Effector memory CD8-positive, alpha-beta T cell (primary cell): ENCODE measurements at regions not wholly inside any gene's neighbourhood (a gene's known extent, or its start where the extent isn't known, plus 50 kb on each side); places are given as distances from the start of the nearest gene placed in this dataset.
"Not testable (repeated sequence)": the region's sequence is repeated elsewhere in the genome, so short reads cannot be mapped to it uniquely, and the experiment has no call there.

Experiments used
- ATAC-seq: fragments of 150-1000 bp; cut with Tn5 transposase; replicated peaks from 2 replicates; pipeline ENCODE4 v1.10.0; 2021; ENCODE audit warnings: mild to moderate bottlenecking, moderate library complexity
- DNase-seq, 3 experiments: peaks; one replicate each; pipeline ENCODE4 v3.0.0; 2021
- H3K27ac Mint-ChIP-seq, 2 donors: one replicate each; pipeline ENCODE4 v1.8.0; 2022; ENCODE audit warnings: mild to moderate bottlenecking in 2 of 2, mixed read lengths in 2 of 2, moderate library complexity in 2 of 2
- H3K27me3 Mint-ChIP-seq, 2 donors: one replicate each; pipeline ENCODE4 v1.8.0; 2022; ENCODE audit warnings: mixed read lengths in 2 of 2
- H3K36me3 Mint-ChIP-seq: one replicate; pipeline ENCODE4 v1.8.0; 2022; ENCODE audit warnings: mild to moderate bottlenecking, moderate library complexity, mixed read lengths; ENCODE audit not compliant: insufficient read depth
- H3K4me1 Mint-ChIP-seq, 2 donors: one replicate each; pipeline ENCODE4 v1.8.0; 2022; ENCODE audit warnings: low read depth in 2 of 2, mixed read lengths in 2 of 2
- H3K4me3 Mint-ChIP-seq, 2 donors: one replicate each; pipeline ENCODE4 v1.8.0; 2022; ENCODE audit warnings: mild to moderate bottlenecking in 2 of 2, mixed read lengths in 2 of 2, moderate library complexity in 2 of 2
- H3K9me3 Mint-ChIP-seq, 2 donors: one replicate each; pipeline ENCODE4 v1.8.0; 2022; ENCODE audit warnings: mixed read lengths in 2 of 2

DNA sequence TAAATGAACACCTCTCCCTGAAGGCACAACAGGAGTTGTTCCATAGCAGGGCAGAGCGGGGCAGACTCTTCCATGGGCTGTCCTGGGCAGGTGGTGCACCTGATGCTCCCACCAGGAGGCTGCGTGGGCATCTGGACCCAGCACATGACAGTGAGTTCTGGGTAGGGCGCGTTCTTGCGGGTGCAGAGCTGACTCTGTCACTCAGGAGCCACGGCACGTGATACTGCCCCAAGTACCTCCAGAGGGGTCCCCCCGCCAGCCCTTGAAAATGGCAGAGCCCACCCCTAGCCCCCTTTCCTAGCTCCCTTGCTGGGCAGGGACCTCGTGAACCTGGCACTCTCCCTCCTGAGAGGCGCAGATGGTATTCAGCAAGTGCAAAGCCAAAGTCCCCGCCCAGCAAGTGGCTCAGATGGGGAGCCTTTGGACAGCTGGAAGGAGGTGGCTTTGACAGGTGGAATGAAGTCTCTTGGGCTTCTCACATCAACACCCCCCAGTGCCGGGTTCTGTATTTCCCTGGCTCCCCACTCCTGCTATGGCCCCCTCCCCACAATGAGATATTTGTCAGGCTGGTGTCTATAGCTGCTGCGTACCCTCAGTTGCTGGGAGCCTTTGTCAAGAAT is 172.1 kb downstream of the TBC1D2B start:
- Mint-ChIP-seq H3K9me3 (no peaks in the 10 kb centered on the region), H3K27me3 (peaks cover 10 to 39% of the 10 kb centered on the region in 2 donors), H3K4me1 (peaks cover 0 to 2% of the 10 kb centered on the region in 2 donors), H3K27ac (no peak overlapping the region), H3K4me3 (no peak overlapping the region), H3K36me3 (no peaks in the 10 kb centered on the region)
- no peak for DNase-seq
- ATAC-seq = no peak

GRCh38 chr15:77904901-77905300 is 172.6 kb downstream of the TBC1D2B start:
- DNase-seq = no peak
- ATAC-seq = no peak

GRCh38 chr15:77904436-77904821 is 173.1 kb downstream of the TBC1D2B start:
- peaks cover 10 to 32% of the 10 kb centered on the region in 2 donors for H3K27me3 Mint-ChIP-seq
- H3K4me3 Mint-ChIP-seq = no peak overlapping the region
- H3K36me3 Mint-ChIP-seq = no peaks in the 10 kb centered on the region
- ATAC-seq = no peak
- H3K27ac Mint-ChIP-seq = no peak overlapping the region
- no peak for DNase-seq
- H3K4me1 Mint-ChIP-seq = peaks cover 0 to 3% of the 10 kb centered on the region in 2 donors
- no peaks in the 10 kb centered on the region for H3K9me3 Mint-ChIP-seq

More at GRCh38 chr15:77904901-77905300, 172.6 kb downstream of the TBC1D2B start:
- no peak overlapping the region for H3K27ac Mint-ChIP-seq
- H3K27me3 Mint-ChIP-seq = peaks cover 10 to 36% of the 10 kb centered on the region in 2 donors
- no peaks in the 10 kb centered on the region for H3K36me3 Mint-ChIP-seq
- peaks cover 0 to 3% of the 10 kb centered on the region in 2 donors for H3K4me1 Mint-ChIP-seq
- H3K9me3 Mint-ChIP-seq = no peaks in the 10 kb centered on the region
- H3K4me3 Mint-ChIP-seq = no peak overlapping the region

GRCh38 chr15:77903761-77904435 is 173.6 kb downstream of the TBC1D2B start:
- not testable (repeated sequence) for ATAC-seq, H3K4me1 Mint-ChIP-seq, H3K4me3 Mint-ChIP-seq, DNase-seq, H3K9me3 Mint-ChIP-seq, H3K27ac Mint-ChIP-seq, H3K36me3 Mint-ChIP-seq
- peaks cover 10 to 26% of the 10 kb centered on the region in 2 donors for H3K27me3 Mint-ChIP-seq

DNA sequence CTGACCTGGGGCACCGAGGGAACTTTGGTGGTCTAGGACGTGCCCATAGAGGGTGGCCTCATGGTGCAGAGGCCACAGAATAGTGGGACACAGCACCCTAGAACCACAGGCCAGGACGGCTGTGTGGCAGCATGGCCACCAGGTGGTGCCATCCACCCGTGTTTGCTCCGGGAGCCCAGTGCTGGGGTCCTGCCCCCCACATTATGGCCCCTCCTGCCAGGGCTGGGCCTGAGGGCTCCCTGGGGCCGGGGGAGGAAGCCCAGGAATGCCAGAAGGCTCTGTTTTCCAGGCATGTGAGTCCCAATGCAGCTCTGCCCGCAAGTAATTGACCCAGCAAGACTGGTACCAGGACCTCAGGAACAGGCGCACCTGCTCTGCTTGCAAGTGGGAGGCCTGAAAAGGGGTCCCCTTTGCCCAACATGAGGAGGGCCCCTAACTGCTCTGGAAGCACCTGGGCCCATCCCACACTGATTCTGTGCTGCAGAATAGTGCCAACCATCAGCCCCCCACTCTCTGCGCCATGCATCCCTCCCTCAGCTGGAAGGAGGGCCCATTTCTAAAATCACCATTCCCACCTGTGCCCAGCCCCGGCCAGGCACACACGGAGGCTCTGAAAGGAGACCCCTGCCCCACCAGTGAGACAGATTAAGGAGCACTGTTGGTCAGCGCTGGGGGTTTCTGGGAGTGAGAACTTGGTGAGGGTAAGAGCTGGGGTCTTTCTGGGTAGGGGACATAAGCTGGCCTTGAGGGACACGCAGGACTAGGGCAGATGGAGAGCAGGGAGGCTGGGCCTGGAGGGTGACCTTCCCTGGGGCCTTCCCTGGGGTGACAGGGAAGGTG is 174.4 kb downstream of the TBC1D2B start:
- ATAC-seq, H3K4me3 Mint-ChIP-seq, H3K36me3 Mint-ChIP-seq, H3K27ac Mint-ChIP-seq, H3K4me1 Mint-ChIP-seq, H3K9me3 Mint-ChIP-seq: not testable (repeated sequence)
- peaks cover 10 to 19% of the 10 kb centered on the region in 2 donors for H3K27me3 Mint-ChIP-seq
- DNase-seq = peak in 1 of 3 experiments; percentile 14

GRCh38 chr15:77901921-77902750 is 175.4 kb downstream of the TBC1D2B start:
- DNase-seq (no peak), ATAC-seq (no peak)
- Mint-ChIP-seq H3K36me3 (no peaks in the 10 kb centered on the region), H3K27me3 (peaks cover 2 to 12% of the 10 kb centered on the region in 2 donors), H3K4me1 (peaks cover 0 to 1% of the 10 kb centered on the region in 2 donors), H3K9me3 (no peaks in the 10 kb centered on the region), H3K4me3 (no peak overlapping the region), H3K27ac (no peak overlapping the region)

- no peak overlapping the region for H3K4me3 Mint-ChIP-seq
- ATAC-seq (no peak), DNase-seq (no peak)
- no peaks in the 10 kb centered on the region for H3K36me3 Mint-ChIP-seq
- peaks cover 0 to 4% of the 10 kb centered on the region in 2 donors for H3K27me3 Mint-ChIP-seq
- no peaks in the 10 kb centered on the region for H3K9me3 Mint-ChIP-seq
- peaks cover 0 to 1% of the 10 kb centered on the region in 2 donors for H3K4me1 Mint-ChIP-seq
- H3K27ac Mint-ChIP-seq = no peak overlapping the region
Observed at GRCh38 chr15:77901251-77901881, 176.1 kb downstream of the TBC1D2B start.

GRCh38 chr15:77900331-77900963 is 177.1 kb downstream of the TBC1D2B start:
- not testable (repeated sequence) for H3K36me3 Mint-ChIP-seq, H3K27me3 Mint-ChIP-seq, H3K27ac Mint-ChIP-seq, H3K9me3 Mint-ChIP-seq, H3K4me3 Mint-ChIP-seq, H3K4me1 Mint-ChIP-seq
- ATAC-seq (peak; percentile 53), DNase-seq (peak in 2 of 3 experiments; percentile 32 to 33)

DNA sequence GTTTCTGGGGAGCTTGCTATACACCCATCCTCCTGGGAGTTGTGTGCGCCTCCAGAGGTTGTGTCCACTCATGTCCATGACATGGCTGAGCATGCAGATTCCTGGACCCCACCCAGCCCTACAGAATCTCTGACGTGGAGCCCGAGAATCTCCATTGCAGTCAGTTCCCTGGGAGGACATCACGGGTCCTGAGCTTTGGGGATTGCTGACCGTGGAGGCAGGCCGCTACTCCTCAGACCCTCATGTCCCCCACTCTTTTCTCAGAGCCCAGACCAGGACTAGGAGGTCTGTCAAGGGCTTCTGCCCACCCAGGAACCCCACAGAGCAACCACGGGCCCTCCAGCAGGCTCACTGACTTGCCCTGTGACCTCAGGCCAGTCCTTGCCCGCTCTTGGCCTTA is 177.7 kb downstream of the TBC1D2B start:
- not testable (repeated sequence) for H3K36me3 Mint-ChIP-seq, H3K4me3 Mint-ChIP-seq, H3K27me3 Mint-ChIP-seq, H3K9me3 Mint-ChIP-seq, DNase-seq, ATAC-seq, H3K4me1 Mint-ChIP-seq, H3K27ac Mint-ChIP-seq

- Mint-ChIP-seq H3K4me1 (peaks cover 0 to 1% of the 10 kb centered on the region in 2 donors), H3K27ac (no peak overlapping the region), H3K4me3 (no peak overlapping the region), H3K36me3 (no peaks in the 10 kb centered on the region), H3K27me3 (peaks cover 8 to 14% of the 10 kb centered on the region in 2 donors), H3K9me3 (no peaks in the 10 kb centered on the region)
- no peak for DNase-seq
- ATAC-seq = no peak
Observed at GRCh38 chr15:77898811-77899730, 178.4 kb downstream of the TBC1D2B start.

GRCh38 chr15:77897896-77898406 is 179.6 kb downstream of the TBC1D2B start:
- ATAC-seq = no peak
- H3K4me3 Mint-ChIP-seq = no peak overlapping the region
- DNase-seq = no peak

More at GRCh38 chr15:77897896-77898406, 179.6 kb downstream of the TBC1D2B start:
- Mint-ChIP-seq H3K27ac (no peak overlapping the region), H3K9me3 (no peaks in the 10 kb centered on the region), H3K36me3 (no peaks in the 10 kb centered on the region), H3K27me3 (peaks cover 8 to 14% of the 10 kb centered on the region in 2 donors), H3K4me1 (peaks cover 0 to 1% of the 10 kb centered on the region in 2 donors)
